WTC11 (cell line): ENCODE measurements at regions not wholly inside any gene's neighbourhood (a gene's known extent, or its start where the extent isn't known, plus 50 kb on each side); places are given as distances from the start of the nearest gene placed in this dataset.

Experiments
- ATAC-seq: fragments of 200-7000 bp; cut with Tn5 transposase; 2 replicates; pipeline ENCODE4 v1.10.0; 2021; ENCODE audit warnings: mild to moderate bottlenecking, moderate library complexity
- CTCF ChIA-PET: fragments of 300-600 bp; sonication (Branson Sonifier 250); formaldehyde crosslinking; loops from one replicate; lab custom pipeline; 2021; ENCODE audit warnings: antibody characterized with exemption; lab: Charles Lee
- POLR2A ChIA-PET: fragments of 350-600 bp; sonication (Branson Sonifier 250); formaldehyde crosslinking; loops from one replicate; lab custom pipeline; 2021; ENCODE audit warnings: antibody characterized with exemption; lab: Charles Lee
- DNase-seq: peaks from one replicate; pipeline ENCODE4 v3.0.0; 2021; ENCODE audit warnings: low spot score
- H3K27ac Mint-ChIP-seq: 2 replicates; pipeline ENCODE4 v1.8.0; 2021; ENCODE audit warnings: mixed read lengths
- H3K27me3 Mint-ChIP-seq: 2 replicates; pipeline ENCODE4 v1.8.0; 2021; ENCODE audit warnings: low read depth, mild to moderate bottlenecking, moderate library complexity, mixed read lengths
- H3K36me3 Mint-ChIP-seq: 2 replicates; pipeline ENCODE4 v1.8.0; 2021; ENCODE audit warnings: mixed read lengths
- H3K4me1 Mint-ChIP-seq: 2 replicates; pipeline ENCODE4 v1.8.0; 2022; ENCODE audit warnings: mixed read lengths
- H3K4me3 Mint-ChIP-seq: 2 replicates; pipeline ENCODE4 v1.8.0; 2021; ENCODE audit warnings: mild to moderate bottlenecking, moderate library complexity, mixed read lengths
- H3K9me3 Mint-ChIP-seq: 2 replicates; pipeline ENCODE4 v1.8.0; 2021; ENCODE audit warnings: mixed read lengths
- CREM ChIP-seq: sonication (generic); formaldehyde crosslinking; IDR thresholded peaks from 2 replicates; pipeline ENCODE4 v1.8.1; 2022; ENCODE audit warnings: mild to moderate bottlenecking, missing genetic modification reagents, moderate library complexity
- E2F5 ChIP-seq: sonication (generic); formaldehyde crosslinking; IDR thresholded peaks from 2 replicates; pipeline ENCODE4 v1.8.1; 2022; ENCODE audit warnings: mild to moderate bottlenecking, moderate library complexity, missing genetic modification reagents
- FOXP1 ChIP-seq: sonication (generic); formaldehyde crosslinking; IDR thresholded peaks from 2 replicates; pipeline ENCODE4 v1.8.0; 2022; ENCODE audit warnings: missing genetic modification reagents, mild to moderate bottlenecking, moderate library complexity, borderline replicate concordance
- FOXP4 ChIP-seq: sonication (generic); formaldehyde crosslinking; IDR thresholded peaks from 2 replicates; pipeline ENCODE4 v1.8.0; 2022; ENCODE audit warnings: mild to moderate bottlenecking, missing genetic modification reagents
- GRHL2 ChIP-seq: fragments of 250-450 bp; sonication (Bioruptor Pico); IDR thresholded peaks from 2 replicates; pipeline ENCODE4 v1.8.0; 2022; ENCODE audit warnings: mild to moderate bottlenecking, moderate library complexity; ENCODE audit not compliant: insufficient replicate concordance, severe bottlenecking
- JAZF1 ChIP-seq: fragments of 250-450 bp; sonication (Bioruptor Pico); IDR thresholded peaks from 2 replicates; pipeline ENCODE4 v1.9.0; 2021; ENCODE audit warnings: moderate library complexity, mild to moderate bottlenecking, inconsistent platforms
- JUN ChIP-seq: sonication (generic); formaldehyde crosslinking; IDR thresholded peaks from 2 replicates; pipeline ENCODE4 v1.8.0; 2023; ENCODE audit warnings: mild to moderate bottlenecking, missing genetic modification reagents
- RORB ChIP-seq: fragments of 250-450 bp; sonication (Bioruptor Pico); IDR thresholded peaks from 2 replicates; pipeline ENCODE4 v1.9.0; 2021; ENCODE audit warnings: mild to moderate bottlenecking
- SMAD3 ChIP-seq: sonication (generic); formaldehyde crosslinking; IDR thresholded peaks from 2 replicates; pipeline ENCODE4 v1.8.0; 2022; ENCODE audit warnings: missing genetic modification reagents, mild to moderate bottlenecking, borderline replicate concordance
- SP1 ChIP-seq: sonication (generic); formaldehyde crosslinking; conservative IDR thresholded peaks from 2 replicates; pipeline ENCODE4 v1.8.1; 2022; ENCODE audit warnings: missing genetic modification reagents
- TCF7 ChIP-seq: sonication (generic); formaldehyde crosslinking; IDR thresholded peaks from 2 replicates; pipeline ENCODE4 v1.8.0; 2022; ENCODE audit warnings: mild to moderate bottlenecking, low read depth, missing genetic modification reagents, moderate library complexity
- USF2 ChIP-seq: sonication (generic); formaldehyde crosslinking; IDR thresholded peaks from 2 replicates; pipeline ENCODE4 v1.8.1; 2023; ENCODE audit warnings: mild to moderate bottlenecking, missing genetic modification reagents, moderate library complexity
- ZNF263 ChIP-seq: sonication (generic); formaldehyde crosslinking; IDR thresholded peaks from 2 replicates; pipeline ENCODE4 v1.8.1; 2022; ENCODE audit warnings: low read depth, mild to moderate bottlenecking, moderate library complexity, missing genetic modification reagents
- ZNF512 ChIP-seq: sonication (generic); formaldehyde crosslinking; IDR thresholded peaks from 2 replicates; pipeline ENCODE4 v1.8.1; 2022; ENCODE audit warnings: missing genetic modification reagents, borderline replicate concordance
- TF ChIP-seq, protein P1 (sequence below): sonication (generic); formaldehyde crosslinking; IDR thresholded peaks from 2 replicates; pipeline ENCODE4 v1.8.0; 2022; ENCODE audit warnings: mild to moderate bottlenecking, missing genetic modification reagents
- TF ChIP-seq, protein P2 (sequence below): sonication (generic); formaldehyde crosslinking; IDR thresholded peaks from 2 replicates; pipeline ENCODE4 v1.8.0; 2023; ENCODE audit warnings: missing genetic modification reagents, mild to moderate bottlenecking, borderline replicate concordance
- TF ChIP-seq, protein P3 (sequence below): sonication (generic); formaldehyde crosslinking; IDR thresholded peaks from 2 replicates; pipeline ENCODE4 v1.8.1; 2023; ENCODE audit warnings: mild to moderate bottlenecking, moderate library complexity, missing genetic modification reagents

- TF ChIP-seq SP1 (CRISPR knock-in tag) (no peak), FOXP4 (CRISPR knock-in tag) (no peak), JAZF1 (CRISPR knock-in tag) (no peak), ZNF512 (CRISPR knock-in tag) (no peak), USF2 (no peak), SMAD3 (CRISPR knock-in tag) (no peak)
- TF ChIP-seq, protein P1, sequence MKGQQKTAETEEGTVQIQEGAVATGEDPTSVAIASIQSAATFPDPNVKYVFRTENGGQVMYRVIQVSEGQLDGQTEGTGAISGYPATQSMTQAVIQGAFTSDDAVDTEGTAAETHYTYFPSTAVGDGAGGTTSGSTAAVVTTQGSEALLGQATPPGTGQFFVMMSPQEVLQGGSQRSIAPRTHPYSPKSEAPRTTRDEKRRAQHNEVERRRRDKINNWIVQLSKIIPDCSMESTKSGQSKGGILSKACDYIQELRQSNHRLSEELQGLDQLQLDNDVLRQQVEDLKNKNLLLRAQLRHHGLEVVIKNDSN (CRISPR knock-in tag) = no peak
- TF ChIP-seq, protein P2, sequence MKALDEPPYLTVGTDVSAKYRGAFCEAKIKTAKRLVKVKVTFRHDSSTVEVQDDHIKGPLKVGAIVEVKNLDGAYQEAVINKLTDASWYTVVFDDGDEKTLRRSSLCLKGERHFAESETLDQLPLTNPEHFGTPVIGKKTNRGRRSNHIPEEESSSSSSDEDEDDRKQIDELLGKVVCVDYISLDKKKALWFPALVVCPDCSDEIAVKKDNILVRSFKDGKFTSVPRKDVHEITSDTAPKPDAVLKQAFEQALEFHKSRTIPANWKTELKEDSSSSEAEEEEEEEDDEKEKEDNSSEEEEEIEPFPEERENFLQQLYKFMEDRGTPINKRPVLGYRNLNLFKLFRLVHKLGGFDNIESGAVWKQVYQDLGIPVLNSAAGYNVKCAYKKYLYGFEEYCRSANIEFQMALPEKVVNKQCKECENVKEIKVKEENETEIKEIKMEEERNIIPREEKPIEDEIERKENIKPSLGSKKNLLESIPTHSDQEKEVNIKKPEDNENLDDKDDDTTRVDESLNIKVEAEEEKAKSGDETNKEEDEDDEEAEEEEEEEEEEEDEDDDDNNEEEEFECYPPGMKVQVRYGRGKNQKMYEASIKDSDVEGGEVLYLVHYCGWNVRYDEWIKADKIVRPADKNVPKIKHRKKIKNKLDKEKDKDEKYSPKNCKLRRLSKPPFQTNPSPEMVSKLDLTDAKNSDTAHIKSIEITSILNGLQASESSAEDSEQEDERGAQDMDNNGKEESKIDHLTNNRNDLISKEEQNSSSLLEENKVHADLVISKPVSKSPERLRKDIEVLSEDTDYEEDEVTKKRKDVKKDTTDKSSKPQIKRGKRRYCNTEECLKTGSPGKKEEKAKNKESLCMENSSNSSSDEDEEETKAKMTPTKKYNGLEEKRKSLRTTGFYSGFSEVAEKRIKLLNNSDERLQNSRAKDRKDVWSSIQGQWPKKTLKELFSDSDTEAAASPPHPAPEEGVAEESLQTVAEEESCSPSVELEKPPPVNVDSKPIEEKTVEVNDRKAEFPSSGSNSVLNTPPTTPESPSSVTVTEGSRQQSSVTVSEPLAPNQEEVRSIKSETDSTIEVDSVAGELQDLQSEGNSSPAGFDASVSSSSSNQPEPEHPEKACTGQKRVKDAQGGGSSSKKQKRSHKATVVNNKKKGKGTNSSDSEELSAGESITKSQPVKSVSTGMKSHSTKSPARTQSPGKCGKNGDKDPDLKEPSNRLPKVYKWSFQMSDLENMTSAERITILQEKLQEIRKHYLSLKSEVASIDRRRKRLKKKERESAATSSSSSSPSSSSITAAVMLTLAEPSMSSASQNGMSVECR = no peak
- TF ChIP-seq, protein P3, sequence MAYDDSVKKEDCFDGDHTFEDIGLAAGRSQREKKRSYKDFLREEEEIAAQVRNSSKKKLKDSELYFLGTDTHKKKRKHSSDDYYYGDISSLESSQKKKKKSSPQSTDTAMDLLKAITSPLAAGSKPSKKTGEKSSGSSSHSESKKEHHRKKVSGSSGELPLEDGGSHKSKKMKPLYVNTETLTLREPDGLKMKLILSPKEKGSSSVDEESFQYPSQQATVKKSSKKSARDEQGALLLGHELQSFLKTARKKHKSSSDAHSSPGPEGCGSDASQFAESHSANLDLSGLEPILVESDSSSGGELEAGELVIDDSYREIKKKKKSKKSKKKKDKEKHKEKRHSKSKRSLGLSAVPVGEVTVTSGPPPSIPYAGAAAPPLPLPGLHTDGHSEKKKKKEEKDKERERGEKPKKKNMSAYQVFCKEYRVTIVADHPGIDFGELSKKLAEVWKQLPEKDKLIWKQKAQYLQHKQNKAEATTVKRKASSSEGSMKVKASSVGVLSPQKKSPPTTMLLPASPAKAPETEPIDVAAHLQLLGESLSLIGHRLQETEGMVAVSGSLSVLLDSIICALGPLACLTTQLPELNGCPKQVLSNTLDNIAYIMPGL (CRISPR knock-in tag) = no peak
Observed at GRCh38 chr12:94844452-94844851, 159.0 kb downstream of the NDUFA12 start (continued).

DNA sequence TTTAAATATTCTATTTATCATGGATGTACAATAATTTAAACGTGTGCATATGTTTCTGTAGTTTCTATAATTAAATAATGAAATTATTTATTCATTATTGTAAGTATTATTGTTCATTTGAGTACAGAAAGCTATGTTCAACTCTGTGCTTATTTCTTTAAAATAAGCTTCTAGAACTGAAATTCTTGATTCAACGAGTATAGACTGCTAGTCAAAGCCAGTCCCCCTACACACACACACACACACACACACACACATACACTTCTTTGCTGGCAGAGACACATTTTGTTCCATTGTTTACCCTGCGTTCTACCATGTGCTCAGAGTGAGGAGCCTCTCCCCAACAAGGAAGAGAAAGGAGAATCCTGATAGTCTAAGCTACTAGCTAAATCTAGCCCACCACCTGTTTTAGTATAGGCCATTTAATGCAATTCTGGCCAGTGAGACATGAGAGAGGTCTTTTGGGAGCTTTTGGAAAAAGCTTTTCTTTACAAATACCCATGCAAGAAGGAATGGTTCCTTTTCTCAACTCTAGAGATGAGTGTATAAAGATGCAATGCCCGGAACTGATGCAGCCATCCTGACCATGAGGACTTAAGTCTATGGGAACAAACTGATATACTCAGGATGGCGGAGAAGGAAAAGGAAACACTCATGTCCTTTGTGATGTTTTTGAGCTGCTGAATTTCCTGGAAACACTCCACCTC lies 161.4 kb downstream of the NDUFA12 start:
- H3K27me3 Mint-ChIP-seq = no peaks in the 10 kb centered on the region
- H3K4me3 Mint-ChIP-seq = no peak overlapping the region
- peaks cover 8% of the 10 kb centered on the region for H3K4me1 Mint-ChIP-seq
- peaks cover 3% of the 10 kb centered on the region; the same call in 1 of the 2 replicates for H3K36me3 Mint-ChIP-seq
- ChIA-PET POLR2A (no interaction called here), CTCF (no interaction called here)
- ATAC-seq (no peak), DNase-seq (no peak)
- H3K27ac Mint-ChIP-seq = no peak overlapping the region
- H3K9me3 Mint-ChIP-seq = peaks cover 12% of the 10 kb centered on the region
- no peak for TF ChIP-seq FOXP4 (CRISPR knock-in tag)
- TF ChIP-seq E2F5 (CRISPR knock-in tag) = no peak
- TF ChIP-seq RORB (CRISPR knock-in tag) = no peak
- no peak for TF ChIP-seq TCF7
- TF ChIP-seq GRHL2 (CRISPR knock-in tag) = no peak
- no peak for TF ChIP-seq FOXP1 (CRISPR knock-in tag)
- no peak for TF ChIP-seq CREM (CRISPR knock-in tag)
- no peak for TF ChIP-seq ZNF263 (CRISPR knock-in tag)
- TF ChIP-seq ZNF512 (CRISPR knock-in tag) = no peak
- TF ChIP-seq JUN (CRISPR knock-in tag) = no peak
